Ishikawa (cell line): ENCODE measurements at regions not wholly inside any gene's neighbourhood (a gene's known extent, or its start where the extent isn't known, plus 50 kb on each side); places are given as distances from the start of the nearest gene placed in this dataset.

Source experiments
- CEBPB ChIP-seq: IDR thresholded peaks from 2 replicates; pipeline ENCODE4 v1.6.1; 2012
- CREB1 ChIP-seq: IDR thresholded peaks from 2 replicates; pipeline ENCODE4 v1.6.1; 2012; ENCODE audit warnings: low read depth
- EGR1 ChIP-seq: IDR thresholded peaks from 2 replicates; pipeline ENCODE4 v1.6.1; 2012
- EP300 ChIP-seq: IDR thresholded peaks from 2 replicates; pipeline ENCODE4 v1.6.1; 2012; ENCODE audit warnings: borderline replicate concordance
- FOXM1 ChIP-seq: IDR thresholded peaks from 2 replicates; pipeline ENCODE4 v1.6.1; 2012; ENCODE audit warnings: low read depth, borderline replicate concordance
- MAX ChIP-seq: IDR thresholded peaks from 2 replicates; pipeline ENCODE4 v1.6.1; 2012
- NFIC ChIP-seq: IDR thresholded peaks from 2 replicates; pipeline ENCODE4 v1.6.1; 2012
- RAD21 ChIP-seq: IDR thresholded peaks from 2 replicates; pipeline ENCODE4 v1.6.1; 2012; ENCODE audit warnings: low read depth
- TAF1 ChIP-seq: IDR thresholded peaks from 2 replicates; pipeline ENCODE4 v1.6.1; 2012; ENCODE audit warnings: low read depth, mild to moderate bottlenecking
- TCF12 ChIP-seq: IDR thresholded peaks from 2 replicates; pipeline ENCODE4 v1.6.1; 2012; ENCODE audit warnings: low read depth
- TEAD4 ChIP-seq: IDR thresholded peaks from 2 replicates; pipeline ENCODE4 v1.6.1; 2012
- YY1 ChIP-seq: IDR thresholded peaks from 2 replicates; pipeline ENCODE4 v1.6.1; 2012; ENCODE audit warnings: low read depth
- ZBTB7A ChIP-seq: IDR thresholded peaks from 2 replicates; pipeline ENCODE4 v1.6.1; 2012; ENCODE audit warnings: low read depth
- TF ChIP-seq, protein P1 (sequence below): IDR thresholded peaks from 2 replicates; pipeline ENCODE4 v1.6.1; 2012
- TF ChIP-seq, protein P2 (sequence below): IDR thresholded peaks from 2 replicates; pipeline ENCODE4 v1.6.1; 2012; ENCODE audit warnings: low read depth, mild to moderate bottlenecking

GRCh38 chr4:56102601-56103000, 153.9 kb downstream of the CEP135 start:
- TF ChIP-seq FOXM1 (no peak), TEAD4 (no peak), CREB1 (no peak), NFIC (no peak), EGR1 (no peak), CEBPB (no peak), MAX (no peak), ZBTB7A (no peak), TCF12 (no peak), EP300 (no peak)
- TF ChIP-seq, protein P1, sequence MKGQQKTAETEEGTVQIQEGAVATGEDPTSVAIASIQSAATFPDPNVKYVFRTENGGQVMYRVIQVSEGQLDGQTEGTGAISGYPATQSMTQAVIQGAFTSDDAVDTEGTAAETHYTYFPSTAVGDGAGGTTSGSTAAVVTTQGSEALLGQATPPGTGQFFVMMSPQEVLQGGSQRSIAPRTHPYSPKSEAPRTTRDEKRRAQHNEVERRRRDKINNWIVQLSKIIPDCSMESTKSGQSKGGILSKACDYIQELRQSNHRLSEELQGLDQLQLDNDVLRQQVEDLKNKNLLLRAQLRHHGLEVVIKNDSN = no peak
- TF ChIP-seq, protein P2, sequence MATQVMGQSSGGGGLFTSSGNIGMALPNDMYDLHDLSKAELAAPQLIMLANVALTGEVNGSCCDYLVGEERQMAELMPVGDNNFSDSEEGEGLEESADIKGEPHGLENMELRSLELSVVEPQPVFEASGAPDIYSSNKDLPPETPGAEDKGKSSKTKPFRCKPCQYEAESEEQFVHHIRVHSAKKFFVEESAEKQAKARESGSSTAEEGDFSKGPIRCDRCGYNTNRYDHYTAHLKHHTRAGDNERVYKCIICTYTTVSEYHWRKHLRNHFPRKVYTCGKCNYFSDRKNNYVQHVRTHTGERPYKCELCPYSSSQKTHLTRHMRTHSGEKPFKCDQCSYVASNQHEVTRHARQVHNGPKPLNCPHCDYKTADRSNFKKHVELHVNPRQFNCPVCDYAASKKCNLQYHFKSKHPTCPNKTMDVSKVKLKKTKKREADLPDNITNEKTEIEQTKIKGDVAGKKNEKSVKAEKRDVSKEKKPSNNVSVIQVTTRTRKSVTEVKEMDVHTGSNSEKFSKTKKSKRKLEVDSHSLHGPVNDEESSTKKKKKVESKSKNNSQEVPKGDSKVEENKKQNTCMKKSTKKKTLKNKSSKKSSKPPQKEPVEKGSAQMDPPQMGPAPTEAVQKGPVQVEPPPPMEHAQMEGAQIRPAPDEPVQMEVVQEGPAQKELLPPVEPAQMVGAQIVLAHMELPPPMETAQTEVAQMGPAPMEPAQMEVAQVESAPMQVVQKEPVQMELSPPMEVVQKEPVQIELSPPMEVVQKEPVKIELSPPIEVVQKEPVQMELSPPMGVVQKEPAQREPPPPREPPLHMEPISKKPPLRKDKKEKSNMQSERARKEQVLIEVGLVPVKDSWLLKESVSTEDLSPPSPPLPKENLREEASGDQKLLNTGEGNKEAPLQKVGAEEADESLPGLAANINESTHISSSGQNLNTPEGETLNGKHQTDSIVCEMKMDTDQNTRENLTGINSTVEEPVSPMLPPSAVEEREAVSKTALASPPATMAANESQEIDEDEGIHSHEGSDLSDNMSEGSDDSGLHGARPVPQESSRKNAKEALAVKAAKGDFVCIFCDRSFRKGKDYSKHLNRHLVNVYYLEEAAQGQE = no peak

- TF ChIP-seq, protein P2 = no peak
- TF ChIP-seq NFIC (no peak), TCF12 (no peak), TAF1 (no peak), CREB1 (no peak), FOXM1 (no peak), TEAD4 (no peak), YY1 (no peak), ZBTB7A (no peak), MAX (no peak)
- TF ChIP-seq, protein P1 = no peak
Measured at GRCh38 chr4:56099378-56099786, 150.6 kb downstream of the CEP135 start.

DNA sequence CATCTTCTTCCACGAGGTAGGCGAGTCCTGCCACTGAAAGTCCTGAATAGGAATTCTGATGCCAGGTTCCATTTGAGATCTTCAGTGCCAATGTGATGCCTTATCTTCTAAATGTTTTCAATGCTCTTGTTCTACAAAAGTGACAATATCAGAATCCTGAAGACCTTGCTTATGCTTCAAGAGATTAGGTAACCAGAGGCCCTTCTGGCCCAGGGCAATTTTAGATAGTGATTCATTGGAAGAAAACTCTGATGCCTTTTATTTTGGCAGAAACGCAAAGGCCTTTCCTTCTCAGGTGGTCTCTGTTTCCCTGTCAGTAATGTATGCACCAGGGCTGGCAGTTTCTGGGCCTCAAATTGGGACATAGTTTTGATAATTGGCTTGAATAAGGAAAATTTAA, 144.8 kb downstream of the CEP135 start:
- no peak for TF ChIP-seq TEAD4
- TF ChIP-seq CEBPB = no peak
- no peak for TF ChIP-seq YY1
- no peak for TF ChIP-seq MAX

GRCh38 chr4:56092540-56092939, 143.8 kb downstream of the CEP135 start:
- TF ChIP-seq TEAD4 (no peak), YY1 (no peak), MAX (no peak), ZBTB7A (no peak), NFIC (no peak), CEBPB (no peak), EGR1 (no peak), EP300 (no peak), TAF1 (no peak), FOXM1 (no peak), CREB1 (no peak), RAD21 (no peak), TCF12 (no peak)
- TF ChIP-seq, protein P1 = no peak
- TF ChIP-seq, protein P2 = no peak
